Keratinocyte (primary cell): ENCODE measurements at regions not wholly inside any gene's neighbourhood (a gene's known extent, or its start where the extent isn't known, plus 50 kb on each side); places are given as distances from the start of the nearest gene placed in this dataset.

Source experiments
- DNase-seq: peaks from one replicate; pipeline ENCODE4 v3.0.0-alpha.2; 2011; ENCODE audit warnings: low read depth, missing footprints, low spot score
- FAIRE-seq: peaks from 2 replicates; lab custom pipeline; 2011; peaks lifted over from hg19 to GRCh38; lab: Jason Lieb, UNC
- H2AFZ ChIP-seq: 2 replicates; pipeline ENCODE4 v1.6.0; 2012; ENCODE audit warnings: low read length, control low read depth, inconsistent platforms; ENCODE audit not compliant: control insufficient read depth
- H3K27ac ChIP-seq: 2 replicates; pipeline ENCODE4 v1.5.1; 2011; ENCODE audit warnings: low read length; ENCODE audit not compliant: control insufficient read depth, insufficient read depth
- H3K27me3 ChIP-seq: 3 replicates; pipeline ENCODE4 v1.6.0; 2011; ENCODE audit warnings: low read length; ENCODE audit not compliant: control insufficient read depth, insufficient read depth; ENCODE audit errors: extremely low read depth
- H3K36me3 ChIP-seq, 2 experiments: 2 replicates in 1 of 2; 3 replicates in 1 of 2; pipeline ENCODE4 v1.5.1; 2011; ENCODE audit warnings: low read length in 2 of 2, mild to moderate bottlenecking in 1 of 2; ENCODE audit not compliant: control insufficient read depth in 2 of 2, insufficient read depth in 2 of 2; ENCODE audit errors: extremely low read depth in 1 of 2
- H3K4me1 ChIP-seq: 3 replicates; pipeline ENCODE4 v1.5.1; 2011; ENCODE audit warnings: low read length; ENCODE audit not compliant: control insufficient read depth, insufficient read depth; ENCODE audit errors: extremely low read depth
- H3K4me2 ChIP-seq: 3 replicates; pipeline ENCODE4 v1.6.0; 2011; ENCODE audit warnings: low read depth, low read length; ENCODE audit not compliant: control insufficient read depth, insufficient read depth; ENCODE audit errors: extremely low read depth
- H3K4me3 ChIP-seq, 3 experiments: fragments of 200-600 bp in 1 of 3; sonication (generic) in 1 of 3; 2 replicates in 2 of 3; 3 replicates in 1 of 3; pipeline ENCODE4 v1.5.1; 2011 to 2016; ENCODE audit warnings: low read length in 3 of 3, mild to moderate bottlenecking in 3 of 3, control low read depth in 2 of 3, inconsistent platforms in 1 of 3, low read depth in 1 of 3, mixed read lengths in 1 of 3, mixed run types in 1 of 3, moderate library complexity in 1 of 3; ENCODE audit not compliant: control insufficient read depth in 2 of 3, insufficient read depth in 2 of 3; ENCODE audit errors: extremely low read depth in 1 of 3
- H3K79me2 ChIP-seq: 2 replicates; pipeline ENCODE4 v1.6.0; 2012; ENCODE audit warnings: low read length; ENCODE audit not compliant: control insufficient read depth, insufficient read depth
- H3K9ac ChIP-seq: 3 replicates; pipeline ENCODE4 v1.6.0; 2011; ENCODE audit warnings: low read length; ENCODE audit not compliant: control insufficient read depth, insufficient read depth; ENCODE audit errors: extremely low read depth
- H3K9me1 ChIP-seq: 3 replicates; pipeline ENCODE4 v1.6.0; 2011; ENCODE audit warnings: low read length; ENCODE audit not compliant: control insufficient read depth, insufficient read depth; ENCODE audit errors: extremely low read depth
- H3K9me3 ChIP-seq: 2 replicates; pipeline ENCODE4 v1.5.1; 2012; ENCODE audit warnings: low read depth, low read length; ENCODE audit not compliant: control insufficient read depth
- H4K20me1 ChIP-seq: 3 replicates; pipeline ENCODE4 v1.6.0; 2011; ENCODE audit warnings: low read length; ENCODE audit not compliant: control insufficient read depth, insufficient read depth; ENCODE audit errors: extremely low read depth
- CTCF ChIP-seq, 3 experiments: IDR thresholded peaks in 1 of 3; conservative IDR thresholded peaks in 1 of 3; optimal IDR thresholded peaks in 1 of 3; 2 replicates in 2 of 3; 3 replicates in 1 of 3; pipeline versions ENCODE3 to v1.5.1; 2011; ENCODE audit warnings: low read length in 3 of 3, mild to moderate bottlenecking in 3 of 3, moderate library complexity in 2 of 3, control low read depth in 1 of 3, inconsistent platforms in 1 of 3; ENCODE audit not compliant: insufficient read depth in 2 of 3; ENCODE audit errors: extremely low read depth in 1 of 3
- EZH2 ChIP-seq: IDR thresholded peaks from one replicate; pipeline ENCODE4 v1.6.1; 2012; ENCODE audit warnings: inconsistent platforms, mild to moderate bottlenecking, low read length, moderate library complexity
- dilution Hi-C: fragments of 300-500 bp; cut with MboI; formaldehyde crosslinking; loops from one replicate; pipeline ENCODE4 v1.7.0; 2020; ENCODE audit warnings: low sequenced_read_pairs; ENCODE audit not compliant: extremely low pct_ligation_motif_present

GRCh38 chr2:11093467-11093866 is 61.8 kb upstream of the SLC66A3 start:
- DNase-seq (no peak), FAIRE-seq (no peak)
- no peaks in the 10 kb centered on the region for H3K9me1 ChIP-seq
- H3K4me1 ChIP-seq: no peaks in the 10 kb centered on the region
- no peaks in the 10 kb centered on the region for H3K36me3 ChIP-seq
- dilution Hi-C loops: no loop called here
- no peak overlapping the region for H3K4me2 ChIP-seq
- no peaks in the 10 kb centered on the region for H4K20me1 ChIP-seq
- H3K9me3 ChIP-seq: no peaks in the 10 kb centered on the region
- H3K4me3 ChIP-seq: no peak overlapping the region
- H3K79me2 ChIP-seq: no peaks in the 10 kb centered on the region
- no peaks in the 10 kb centered on the region for H3K27me3 ChIP-seq
- H3K27ac ChIP-seq: no peak overlapping the region
- H3K9ac ChIP-seq: no peak overlapping the region
- no peak for TF ChIP-seq CTCF (optimal IDR thresholded peaks at IDR 0.05 in 1 of 3, IDR thresholded peaks at IDR 0.05 in 1 of 3, conservative IDR thresholded peaks at IDR 0.05 in 1 of 3; ENCODE audit: extremely low read depth in 1 of 3, insufficient read depth in 2 of 3, low read length in 3 of 3)
- TF ChIP-seq EZH2: no peak
- H2AFZ ChIP-seq: no peak overlapping the region

- Histone ChIP-seq H2AFZ (no peak overlapping the region), H3K4me2 (no peak overlapping the region), H3K9ac (no peak overlapping the region), H3K27me3 (no peaks in the 10 kb centered on the region), H3K27ac (no peak overlapping the region), H3K4me3 (no peak overlapping the region), H3K9me1 (no peaks in the 10 kb centered on the region), H3K4me1 (no peaks in the 10 kb centered on the region), H3K9me3 (no peaks in the 10 kb centered on the region), H3K36me3 (no peaks in the 10 kb centered on the region), H4K20me1 (no peaks in the 10 kb centered on the region), H3K79me2 (no peaks in the 10 kb centered on the region)
- dilution Hi-C loops: no loop called here
- TF ChIP-seq EZH2 (no peak), CTCF (optimal IDR thresholded peaks at IDR 0.05 in 1 of 3, IDR thresholded peaks at IDR 0.05 in 1 of 3, conservative IDR thresholded peaks at IDR 0.05 in 1 of 3; ENCODE audit: extremely low read depth in 1 of 3, insufficient read depth in 2 of 3, low read length in 3 of 3) (no peak)
- FAIRE-seq (no peak), DNase-seq (no peak)
These were observed 61.1 kb upstream of the SLC66A3 start for GRCh38 chr2:11094021-11094810.
